Activated B cell treated with CpG ODN at 0.5 μM for 24 hours (primary cell): ENCODE measurements at regions not wholly inside any gene's neighbourhood (a gene's known extent, or its start where the extent isn't known, plus 50 kb on each side); places are given as distances from the start of the nearest gene placed in this dataset.
A peak's percentile ranks its signal among the peaks of the same experiment; 100 is the strongest.

Experiments
- ATAC-seq: fragments of 200-7000 bp; cut with Tn5 transposase; one replicate; pipeline ENCODE4 v1.10.0; 2021; ENCODE audit warnings: low read depth, mild to moderate bottlenecking, moderate library complexity
- CTCF ChIA-PET: fragments of 350-600 bp; sonication (Branson Sonifier 250); formaldehyde crosslinking; loops from one replicate; lab custom pipeline; 2021; ENCODE audit warnings: antibody characterized with exemption; lab: Charles Lee
- POLR2A ChIA-PET: fragments of 350-600 bp; sonication (Branson Sonifier 250); formaldehyde crosslinking; loops from one replicate; lab custom pipeline; 2021; ENCODE audit warnings: antibody characterized with exemption; lab: Charles Lee
- DNase-seq: peaks from one replicate; pipeline ENCODE4 v3.0.0; 2022
- H3K27ac Mint-ChIP-seq: one replicate; pipeline ENCODE4 v1.8.0; 2020; ENCODE audit warnings: mixed read lengths
- H3K27me3 Mint-ChIP-seq: one replicate; pipeline ENCODE4 v1.8.0; 2021; ENCODE audit warnings: mixed read lengths
- H3K36me3 Mint-ChIP-seq: one replicate; pipeline ENCODE4 v1.8.0; 2021; ENCODE audit warnings: low read depth, mixed read lengths
- H3K4me1 Mint-ChIP-seq: one replicate; pipeline ENCODE4 v1.8.0; 2021; ENCODE audit warnings: mixed read lengths
- H3K4me3 Mint-ChIP-seq: one replicate; pipeline ENCODE4 v1.8.0; 2020; ENCODE audit warnings: mild to moderate bottlenecking, mixed read lengths
- H3K9me3 Mint-ChIP-seq: one replicate; pipeline ENCODE4 v1.8.0; 2020; ENCODE audit warnings: mixed read lengths
- intact Hi-C: fragments of 100-400 bp; cut with micrococcal nuclease; formaldehyde crosslinking; loops from one replicate; pipeline ENCODE4 v1.15.1; 2024
- TF ChIP-seq, protein P1 (sequence below): fragments of 200-600 bp; IDR thresholded peaks from one replicate; pipeline ENCODE4 v1.8.0; 2022; ENCODE audit warnings: antibody characterized with exemption, mild to moderate bottlenecking

GRCh38 chr3:59249004-59249403 lies 199.2 kb upstream of the CFAP20DC start:
- H3K27me3 Mint-ChIP-seq = no peaks in the 10 kb centered on the region
- CTCF ChIA-PET = no interaction called here
- POLR2A ChIA-PET = no interaction called here
- H3K4me3 Mint-ChIP-seq = no peak overlapping the region
- H3K9me3 Mint-ChIP-seq = peaks cover 5% of the 10 kb centered on the region
- ATAC-seq (no peak), DNase-seq (no peak)
- intact Hi-C loops = no loop called here
- H3K36me3 Mint-ChIP-seq = no peaks in the 10 kb centered on the region
- peaks cover 22% of the 10 kb centered on the region for H3K4me1 Mint-ChIP-seq
- no peak overlapping the region for H3K27ac Mint-ChIP-seq
- TF ChIP-seq, protein P1, sequence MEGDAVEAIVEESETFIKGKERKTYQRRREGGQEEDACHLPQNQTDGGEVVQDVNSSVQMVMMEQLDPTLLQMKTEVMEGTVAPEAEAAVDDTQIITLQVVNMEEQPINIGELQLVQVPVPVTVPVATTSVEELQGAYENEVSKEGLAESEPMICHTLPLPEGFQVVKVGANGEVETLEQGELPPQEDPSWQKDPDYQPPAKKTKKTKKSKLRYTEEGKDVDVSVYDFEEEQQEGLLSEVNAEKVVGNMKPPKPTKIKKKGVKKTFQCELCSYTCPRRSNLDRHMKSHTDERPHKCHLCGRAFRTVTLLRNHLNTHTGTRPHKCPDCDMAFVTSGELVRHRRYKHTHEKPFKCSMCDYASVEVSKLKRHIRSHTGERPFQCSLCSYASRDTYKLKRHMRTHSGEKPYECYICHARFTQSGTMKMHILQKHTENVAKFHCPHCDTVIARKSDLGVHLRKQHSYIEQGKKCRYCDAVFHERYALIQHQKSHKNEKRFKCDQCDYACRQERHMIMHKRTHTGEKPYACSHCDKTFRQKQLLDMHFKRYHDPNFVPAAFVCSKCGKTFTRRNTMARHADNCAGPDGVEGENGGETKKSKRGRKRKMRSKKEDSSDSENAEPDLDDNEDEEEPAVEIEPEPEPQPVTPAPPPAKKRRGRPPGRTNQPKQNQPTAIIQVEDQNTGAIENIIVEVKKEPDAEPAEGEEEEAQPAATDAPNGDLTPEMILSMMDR = no peak

DNA sequence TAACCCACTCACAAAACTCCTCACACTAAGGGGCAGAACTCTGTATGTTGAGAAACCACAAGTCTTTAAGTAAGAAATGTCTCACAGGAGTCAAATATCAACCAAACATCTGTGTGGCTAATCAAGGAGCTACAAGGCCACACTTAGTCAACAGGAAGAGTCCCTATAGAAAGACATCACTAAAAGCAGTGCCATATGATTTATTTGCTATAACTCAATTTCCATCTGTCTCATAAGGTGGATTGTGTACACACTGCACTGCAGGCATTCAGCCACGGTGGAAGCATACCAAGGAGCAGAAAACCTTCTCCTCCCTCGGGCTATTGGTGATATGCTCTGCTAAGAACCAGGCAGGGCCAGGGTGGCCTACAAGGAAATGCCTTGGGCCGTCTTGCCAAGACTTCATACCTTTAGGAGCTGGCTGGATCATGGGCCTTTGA lies 197.6 kb upstream of the CFAP20DC start:
- ATAC-seq (no peak), DNase-seq (no peak)
- ChIA-PET POLR2A (no interaction called here), CTCF (no interaction called here)
- H3K4me1 Mint-ChIP-seq = peaks cover 22% of the 10 kb centered on the region
- H3K36me3 Mint-ChIP-seq = no peaks in the 10 kb centered on the region
- no peak overlapping the region for H3K4me3 Mint-ChIP-seq
- peaks cover 9% of the 10 kb centered on the region for H3K9me3 Mint-ChIP-seq
- intact Hi-C loops = loop anchor here (2.0 kb wide), 1 partner anchor 139 kb away; no protein-coding TSS in a partner anchor
- H3K27me3 Mint-ChIP-seq = no peaks in the 10 kb centered on the region
- TF ChIP-seq, protein P1 = no peak
- peak overlapping the region; percentile 46 for H3K27ac Mint-ChIP-seq

GRCh38 chr3:59246719-59247401 lies 197.0 kb upstream of the CFAP20DC start:
- CTCF ChIA-PET = interaction anchor here (0.6 kb wide), 1 partner anchor 1016 kb away, joined by 3 read pairs; no protein-coding TSS in a partner anchor
- Mint-ChIP-seq H3K27me3 (no peaks in the 10 kb centered on the region), H3K27ac (peak overlapping the region; percentile 46), H3K36me3 (no peaks in the 10 kb centered on the region), H3K9me3 (peaks cover 12% of the 10 kb centered on the region), H3K4me1 (peaks cover 22% of the 10 kb centered on the region), H3K4me3 (no peak overlapping the region)
- TF ChIP-seq, protein P1 = no peak
- POLR2A ChIA-PET = no interaction called here
- ATAC-seq (peak; percentile 75), DNase-seq (no peak)
- intact Hi-C loops = loop anchor here (2.0 kb wide), 1 partner anchor 140 kb away; no protein-coding TSS in a partner anchor

GRCh38 chr3:59245859-59246501 lies 196.2 kb upstream of the CFAP20DC start:
- no peak for ATAC-seq
- TF ChIP-seq, protein P1 = no peak
- ChIA-PET POLR2A (no interaction called here), CTCF (no interaction called here)
- no peaks in the 10 kb centered on the region for H3K36me3 Mint-ChIP-seq
- no peak for DNase-seq
- peaks cover 15% of the 10 kb centered on the region for H3K9me3 Mint-ChIP-seq
- no peak overlapping the region for H3K4me3 Mint-ChIP-seq
- no peaks in the 10 kb centered on the region for H3K27me3 Mint-ChIP-seq
- peaks cover 22% of the 10 kb centered on the region for H3K4me1 Mint-ChIP-seq
- H3K27ac Mint-ChIP-seq = no peak overlapping the region
- intact Hi-C loops = loop anchor here (2.0 kb wide), 1 partner anchor 141 kb away; no protein-coding TSS in a partner anchor

- no peak for DNase-seq
- Mint-ChIP-seq H3K36me3 (no peaks in the 10 kb centered on the region), H3K4me1 (peaks cover 22% of the 10 kb centered on the region), H3K4me3 (no peak overlapping the region), H3K9me3 (peaks cover 15% of the 10 kb centered on the region), H3K27me3 (no peaks in the 10 kb centered on the region), H3K27ac (no peak overlapping the region)
- intact Hi-C loops = no loop called here
- TF ChIP-seq, protein P1 = no peak
- CTCF ChIA-PET = no interaction called here
- POLR2A ChIA-PET = no interaction called here
- ATAC-seq = no peak
Observed at GRCh38 chr3:59245300-59245858, 195.6 kb upstream of the CFAP20DC start.
